Esophagus (tissue), 2 donors: ENCODE measurements at regions not wholly inside any gene's neighbourhood (a gene's known extent, or its start where the extent isn't known, plus 50 kb on each side); places are given as distances from the start of the nearest gene placed in this dataset.

Experiments
- H3K27ac ChIP-seq, 2 donors: one replicate each; pipeline ENCODE4 v1.5.1; 2013; ENCODE audit warnings: low read depth in 2 of 2, mild to moderate bottlenecking in 2 of 2, inconsistent platforms in 1 of 2, low read length in 1 of 2, moderate library complexity in 1 of 2
- H3K27me3 ChIP-seq, 2 donors: one replicate each; pipeline ENCODE4 v1.6.1; 2013; ENCODE audit warnings: low read length in 2 of 2, control low read depth in 1 of 2, mild to moderate bottlenecking in 1 of 2; ENCODE audit not compliant: insufficient read depth in 2 of 2, control insufficient read depth in 1 of 2
- H3K36me3 ChIP-seq, 2 donors: one replicate each; pipeline ENCODE4 v1.6.1; 2013; ENCODE audit warnings: low read length in 1 of 2; ENCODE audit not compliant: control insufficient read depth in 2 of 2, insufficient read depth in 2 of 2
- H3K4me1 ChIP-seq, 2 donors: one replicate each; pipeline ENCODE4 v1.6.1; 2013; ENCODE audit warnings: low read length in 1 of 2; ENCODE audit not compliant: control insufficient read depth in 2 of 2, insufficient read depth in 2 of 2
- H3K4me3 ChIP-seq, 2 donors: one replicate each; pipeline ENCODE4 v1.5.1; 2013; ENCODE audit warnings: low read length in 2 of 2, mild to moderate bottlenecking in 2 of 2, low read depth in 1 of 2, moderate library complexity in 1 of 2
- H3K9me3 ChIP-seq, 2 donors: one replicate each; pipeline ENCODE4 v1.6.1; 2013; ENCODE audit warnings: mild to moderate bottlenecking in 2 of 2, low read depth in 1 of 2, low read length in 1 of 2, moderate library complexity in 1 of 2; ENCODE audit not compliant: control insufficient read depth in 2 of 2, insufficient read depth in 1 of 2
- WGBS, 2 donors: extraction: QIAGEN DNeasy Blood & Tissue Kit; methylation state at CpG; one replicate each; pipeline ENCODE4 v1.1.7; 2013; 5-methylcytosine and 5-hydroxymethylcytosine counted together
- donor health status: healthy with polysubstance abuse.
- donor health status: Bipolar disorder and iron deficiency.

DNA sequence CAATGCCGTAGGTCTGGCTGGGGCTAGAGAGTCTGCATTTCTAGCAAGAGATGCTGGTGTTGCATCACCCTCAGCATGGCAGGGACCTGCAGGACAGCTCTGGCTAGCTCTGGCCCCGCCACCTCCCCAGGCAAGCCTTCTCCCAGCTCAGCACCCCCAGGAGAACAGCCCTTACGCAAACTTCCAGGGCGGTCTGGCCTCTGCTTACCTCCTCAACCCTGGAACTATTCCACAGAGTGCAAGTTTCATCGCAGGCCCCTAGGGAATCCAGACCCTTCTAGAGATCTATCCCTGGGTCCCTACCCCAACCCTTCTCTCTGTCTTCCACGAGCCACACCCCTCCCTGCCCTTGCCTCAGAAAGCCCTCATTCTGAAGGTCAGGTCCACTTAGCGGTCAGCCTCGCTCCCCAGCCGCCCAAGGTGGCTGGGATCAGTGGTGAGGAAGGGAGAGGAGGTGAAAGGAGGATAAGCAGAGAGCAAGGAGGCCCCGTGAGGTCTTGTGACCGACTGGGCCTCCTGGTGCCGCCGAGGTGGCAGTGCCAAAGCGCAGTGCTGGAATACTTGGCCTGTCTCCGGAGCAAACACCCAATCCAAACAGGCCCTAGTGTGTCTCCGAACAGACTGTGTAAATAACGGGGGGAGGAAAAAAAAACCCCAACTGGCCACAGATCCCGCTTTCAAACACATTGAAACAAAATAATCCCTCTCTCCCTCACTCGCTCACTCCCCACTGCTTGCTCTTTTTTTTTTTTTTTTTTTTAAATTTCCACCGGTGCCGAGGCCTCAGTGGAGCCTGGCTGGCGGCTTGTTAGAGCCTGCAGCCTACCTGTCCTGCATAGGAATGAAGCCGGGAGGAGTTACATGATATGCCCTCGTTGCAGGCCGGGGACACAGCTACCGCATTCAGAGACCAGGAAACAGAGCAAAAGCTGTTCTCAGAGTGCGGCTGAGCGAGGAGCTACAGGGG, 380.9 kb downstream of the SOX9 start:
- WGBS, 2 donors = 46% methylated on average over 28 of the region's 28 CpGs
- Histone ChIP-seq H3K36me3 (no peaks in the 10 kb centered on the region), H3K4me1 (peaks cover 4 to 11% of the 10 kb centered on the region in 2 donors), H3K4me3 (peak overlapping the region in 1 of 2 donors; percentile 12), H3K27ac (peak overlapping the region; percentile 69 to 80), H3K27me3 (no peaks in the 10 kb centered on the region), H3K9me3 (no peaks in the 10 kb centered on the region)

DNA sequence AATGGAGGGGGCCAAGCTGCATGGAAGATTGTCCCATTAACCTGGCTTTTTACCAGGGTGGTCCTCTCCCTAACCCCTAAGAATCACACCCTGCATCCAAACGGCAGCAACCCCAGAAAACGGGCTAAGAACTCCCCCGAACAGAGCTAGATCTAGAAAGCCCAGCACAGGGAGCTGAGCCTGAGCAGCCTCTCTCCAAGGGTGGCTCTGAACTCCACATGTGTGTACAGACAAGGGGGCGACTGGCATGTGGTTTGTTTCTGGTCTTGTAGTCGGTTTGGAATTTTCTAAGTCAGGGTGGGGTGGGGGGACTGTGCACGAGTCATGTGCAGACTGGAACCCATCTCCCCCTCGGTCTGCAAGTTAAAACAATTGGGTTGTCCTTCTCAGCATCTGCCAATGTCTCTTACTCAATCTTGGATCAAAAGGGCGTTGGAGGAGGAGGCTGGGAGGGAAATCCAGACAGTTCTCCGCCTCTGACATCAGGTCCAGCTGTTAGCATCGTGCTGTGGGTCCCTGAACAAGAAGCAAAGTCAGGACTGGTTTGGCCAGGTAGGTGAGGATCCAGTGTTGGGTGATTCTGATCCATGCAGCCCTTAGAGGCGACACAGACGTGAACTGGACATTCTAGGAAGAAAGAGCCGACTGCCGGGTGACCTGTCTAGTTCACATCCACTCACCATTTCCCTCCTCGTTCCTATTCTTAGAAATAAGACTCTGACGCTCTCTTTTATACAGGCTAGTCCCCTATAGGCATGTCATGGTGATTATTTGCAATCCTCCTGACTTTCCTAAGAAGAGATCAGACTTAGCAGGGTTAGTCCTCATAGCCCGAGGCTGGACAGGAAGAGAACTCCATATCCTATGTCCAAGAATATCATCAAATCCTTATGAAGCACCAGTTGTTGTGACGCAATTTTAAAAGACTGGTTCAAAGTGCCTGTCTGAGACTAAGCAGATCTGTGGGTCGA, 381.8 kb downstream of the SOX9 start:
- Histone ChIP-seq H3K4me3 (peak overlapping the region in 1 of 2 donors; percentile 12), H3K4me1 (peaks cover 4 to 11% of the 10 kb centered on the region in 2 donors), H3K27me3 (no peaks in the 10 kb centered on the region), H3K27ac (peak overlapping the region; percentile 69 to 80), H3K36me3 (no peaks in the 10 kb centered on the region), H3K9me3 (no peaks in the 10 kb centered on the region)
- whole genome bisulfite sequencing, 2 donors = 31 to 35% methylated on average over 19 of the region's 19 CpGs

GRCh38 chr17:72503556-72503955, 382.7 kb downstream of the SOX9 start:
- H3K36me3 ChIP-seq = no peaks in the 10 kb centered on the region
- no peak overlapping the region for H3K27ac ChIP-seq
- no peaks in the 10 kb centered on the region for H3K9me3 ChIP-seq
- peaks cover 4 to 11% of the 10 kb centered on the region in 2 donors for H3K4me1 ChIP-seq
- no peak overlapping the region for H3K4me3 ChIP-seq
- WGBS, 2 donors = 86 to 90% methylated on average over 6 of the region's 6 CpGs
- no peaks in the 10 kb centered on the region for H3K27me3 ChIP-seq

GRCh38 chr17:72504783-72505182, 384.0 kb downstream of the SOX9 start:
- no peaks in the 10 kb centered on the region for H3K36me3 ChIP-seq
- peaks cover 4 to 11% of the 10 kb centered on the region in 2 donors for H3K4me1 ChIP-seq
- 92 to 93% methylated on average over 4 of the region's 4 CpGs for WGBS, 2 donors
- no peaks in the 10 kb centered on the region for H3K27me3 ChIP-seq
- no peak overlapping the region for H3K27ac ChIP-seq
- H3K9me3 ChIP-seq = no peaks in the 10 kb centered on the region
- H3K4me3 ChIP-seq = no peak overlapping the region

- Histone ChIP-seq H3K36me3 (no peaks in the 10 kb centered on the region), H3K27me3 (no peaks in the 10 kb centered on the region), H3K4me3 (no peak overlapping the region), H3K27ac (no peak overlapping the region), H3K9me3 (no peaks in the 10 kb centered on the region), H3K4me1 (peaks cover 4 to 9% of the 10 kb centered on the region in 2 donors)
- 75 to 79% methylated on average over 12 of the region's 12 CpGs for WGBS, 2 donors
Observed at GRCh38 chr17:72506773-72507172, 386.0 kb downstream of the SOX9 start.

DNA sequence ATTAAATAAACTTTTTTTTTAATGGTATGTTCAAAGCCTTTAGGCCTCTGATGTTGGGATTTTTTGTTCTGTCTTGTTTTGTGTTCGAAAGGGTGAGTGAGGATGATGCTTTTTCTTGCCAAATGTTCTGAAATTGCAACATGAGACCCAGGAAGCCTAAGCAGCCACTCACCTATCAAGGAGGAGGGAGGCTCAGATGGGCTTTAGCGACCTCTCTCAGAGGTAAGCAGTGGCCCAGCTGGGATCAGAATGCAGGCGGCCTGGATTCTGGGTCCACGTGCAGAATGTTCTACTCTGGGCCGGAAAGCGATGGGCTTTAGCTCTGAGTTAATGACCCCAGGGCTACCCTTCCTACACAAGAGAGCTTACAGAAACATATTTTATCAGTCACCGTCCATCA, 386.6 kb downstream of the SOX9 start:
- no peaks in the 10 kb centered on the region for H3K27me3 ChIP-seq
- H3K9me3 ChIP-seq = no peaks in the 10 kb centered on the region
- no peaks in the 10 kb centered on the region for H3K36me3 ChIP-seq
- 75 to 85% methylated on average over 7 of the region's 7 CpGs for WGBS, 2 donors
- no peak overlapping the region for H3K4me3 ChIP-seq
- H3K4me1 ChIP-seq = peaks cover 0 to 5% of the 10 kb centered on the region in 2 donors
- H3K27ac ChIP-seq = no peak overlapping the region

DNA sequence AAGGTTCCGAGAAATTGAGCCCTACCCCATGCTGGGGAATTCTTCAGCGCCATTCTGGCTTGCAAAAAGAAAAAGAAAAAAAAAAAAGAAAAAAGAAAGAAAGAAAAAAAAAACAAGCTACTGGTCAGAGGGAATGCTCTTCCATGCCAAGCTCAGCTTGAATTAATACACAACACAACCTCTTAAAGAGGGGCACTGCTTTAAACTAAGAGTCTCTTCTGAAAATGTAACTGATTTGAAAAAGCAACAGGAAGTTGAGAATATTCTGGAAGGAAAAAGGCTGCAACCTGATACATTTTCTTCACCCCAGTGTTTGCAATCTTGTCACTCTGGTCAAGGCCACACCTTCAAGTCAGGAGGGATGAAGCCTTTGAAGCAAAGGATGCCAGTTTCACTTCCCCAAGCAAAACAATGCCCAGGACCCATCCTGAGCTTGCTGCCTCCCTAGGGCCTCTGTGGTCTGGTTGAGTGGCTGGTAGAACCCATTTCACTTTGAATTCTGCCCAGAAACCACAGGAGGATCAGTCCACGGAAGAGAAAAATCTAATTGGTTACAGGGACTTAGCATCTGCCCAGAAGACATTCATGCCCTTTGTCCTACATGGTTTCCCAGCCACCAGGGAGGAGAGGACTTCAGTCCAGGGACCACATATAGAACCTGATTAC, 389.7 kb downstream of the SOX9 start:
- no peaks in the 10 kb centered on the region for H3K27me3 ChIP-seq
- peaks cover 0 to 6% of the 10 kb centered on the region in 2 donors for H3K4me1 ChIP-seq
- no peak overlapping the region for H3K27ac ChIP-seq
- no peaks in the 10 kb centered on the region for H3K36me3 ChIP-seq
- no peaks in the 10 kb centered on the region for H3K9me3 ChIP-seq
- 72 to 78% methylated on average over 3 of the region's 3 CpGs for WGBS, 2 donors
- no peak overlapping the region for H3K4me3 ChIP-seq

- no peaks in the 10 kb centered on the region for H3K36me3 ChIP-seq
- H3K4me1 ChIP-seq = peaks cover 0 to 8% of the 10 kb centered on the region in 2 donors
- no peaks in the 10 kb centered on the region for H3K27me3 ChIP-seq
- 73 to 76% methylated on average over 7 of the region's 7 CpGs for WGBS, 2 donors
- no peak overlapping the region for H3K27ac ChIP-seq
- H3K4me3 ChIP-seq = no peak overlapping the region
- no peaks in the 10 kb centered on the region for H3K9me3 ChIP-seq
Observed at GRCh38 chr17:72511242-72511641, 390.4 kb downstream of the SOX9 start.

- WGBS, 2 donors = 42 to 63% methylated on average over 3 of the region's 3 CpGs
- Histone ChIP-seq H3K27ac (no peak overlapping the region), H3K9me3 (no peaks in the 10 kb centered on the region), H3K4me1 (peaks cover 2 to 11% of the 10 kb centered on the region in 2 donors), H3K27me3 (no peaks in the 10 kb centered on the region), H3K36me3 (no peaks in the 10 kb centered on the region), H3K4me3 (no peak overlapping the region)
Observed at GRCh38 chr17:72511874-72512273, 391.1 kb downstream of the SOX9 start.
